Astrocyte (in vitro differentiated cells and primary cell): ENCODE measurements at regions not wholly inside any gene's neighbourhood (a gene's known extent, or its start where the extent isn't known, plus 50 kb on each side); places are given as distances from the start of the nearest gene placed in this dataset.
A peak's percentile ranks its signal among the peaks of the same experiment; 100 is the strongest.

Experiments
- DNase-seq: peaks from one replicate; pipeline ENCODE4 v3.0.0-alpha.2; 2010; ENCODE audit warnings: low read depth
- FAIRE-seq: peaks from 2 replicates; lab custom pipeline; 2011; peaks lifted over from hg19 to GRCh38; lab: Jason Lieb, UNC
- H2AFZ ChIP-seq: 2 replicates; pipeline ENCODE4 v1.6.0; 2012; ENCODE audit warnings: low read depth, low read length, inconsistent platforms
- H3K27ac ChIP-seq: 2 replicates; pipeline ENCODE4 v1.5.1; 2011; ENCODE audit warnings: low read depth, low read length, inconsistent platforms
- H3K27me3 ChIP-seq: 2 replicates; pipeline ENCODE4 v1.6.0; 2011; ENCODE audit warnings: low read length, inconsistent platforms; ENCODE audit not compliant: insufficient read depth
- H3K36me3 ChIP-seq: 2 replicates; pipeline ENCODE4 v1.5.1; 2011; ENCODE audit warnings: low read length, inconsistent platforms; ENCODE audit not compliant: insufficient read depth
- H3K4me1 ChIP-seq: 2 replicates; pipeline ENCODE4 v1.5.1; 2011; ENCODE audit warnings: low read length, inconsistent platforms; ENCODE audit not compliant: insufficient read depth
- H3K4me2 ChIP-seq: 2 replicates; pipeline ENCODE4 v1.6.0; 2012; ENCODE audit warnings: low read length, inconsistent platforms
- H3K4me3 ChIP-seq: 2 replicates; pipeline ENCODE4 v1.5.1; 2011; ENCODE audit warnings: low read depth, mild to moderate bottlenecking, low read length, inconsistent platforms; ENCODE audit not compliant: insufficient read depth
- H3K79me2 ChIP-seq: 2 replicates; pipeline ENCODE4 v1.6.0; 2012; ENCODE audit warnings: mild to moderate bottlenecking, low read length, inconsistent platforms; ENCODE audit not compliant: insufficient read depth
- H3K9ac ChIP-seq: 2 replicates; pipeline ENCODE4 v1.6.0; 2012; ENCODE audit warnings: mild to moderate bottlenecking, low read length, inconsistent platforms
- H3K9me3 ChIP-seq: 2 replicates; pipeline ENCODE4 v1.5.1; 2012; ENCODE audit warnings: low read depth, mild to moderate bottlenecking, low read length, inconsistent platforms; ENCODE audit not compliant: insufficient read depth
- H4K20me1 ChIP-seq: 2 replicates; pipeline ENCODE4 v1.6.0; 2012; ENCODE audit warnings: low read length, inconsistent platforms; ENCODE audit not compliant: insufficient read depth
- H3K27ac Mint-ChIP-seq: one replicate; pipeline ENCODE4 v1.8.0; 2021; ENCODE audit warnings: mild to moderate bottlenecking, mixed read lengths; ENCODE audit not compliant: unreplicated experiment
- H3K27me3 Mint-ChIP-seq: one replicate; pipeline ENCODE4 v1.8.0; 2021; ENCODE audit warnings: low read depth, mixed read lengths; ENCODE audit not compliant: unreplicated experiment
- H3K36me3 Mint-ChIP-seq: one replicate; pipeline ENCODE4 v1.8.0; 2021; ENCODE audit warnings: low read depth, mixed read lengths; ENCODE audit not compliant: unreplicated experiment
- H3K4me1 Mint-ChIP-seq: one replicate; pipeline ENCODE4 v1.8.0; 2021; ENCODE audit warnings: low read depth, mixed read lengths; ENCODE audit not compliant: unreplicated experiment
- H3K4me3 Mint-ChIP-seq: one replicate; pipeline ENCODE4 v1.8.0; 2021; ENCODE audit warnings: mild to moderate bottlenecking, moderate library complexity, mixed read lengths; ENCODE audit not compliant: unreplicated experiment
- H3K9me3 Mint-ChIP-seq: one replicate; pipeline ENCODE4 v1.8.0; 2021; ENCODE audit warnings: mild to moderate bottlenecking, mixed read lengths; ENCODE audit not compliant: unreplicated experiment
- CTCF ChIP-seq: IDR thresholded peaks from 2 replicates; pipeline ENCODE4 v1.5.1; 2011; ENCODE audit warnings: low read depth, mild to moderate bottlenecking, inconsistent platforms, low read length, moderate library complexity; ENCODE audit not compliant: insufficient read depth
- EZH2 ChIP-seq: IDR thresholded peaks from 2 replicates; pipeline ENCODE4 v1.6.1; 2012; ENCODE audit warnings: mild to moderate bottlenecking, low read length, inconsistent platforms; ENCODE audit not compliant: insufficient read depth

- H3K36me3 Mint-ChIP-seq, result no peaks in the 10 kb centered on the region
- Histone ChIP-seq H2AFZ (no peak overlapping the region), H3K27me3 (peaks cover 18% of the 10 kb centered on the region), H3K9ac (no peak overlapping the region), H3K27ac (no peak overlapping the region), H3K4me1 (peaks cover 4% of the 10 kb centered on the region), H3K79me2 (no peaks in the 10 kb centered on the region), H3K4me2 (peak overlapping the region; percentile 3), H3K36me3 (no peaks in the 10 kb centered on the region), H3K4me3 (no peak overlapping the region), H4K20me1 (no peaks in the 10 kb centered on the region), H3K9me3 (no peaks in the 10 kb centered on the region)
- peaks cover 9% of the 10 kb centered on the region for H3K4me1 Mint-ChIP-seq
- peaks cover 3% of the 10 kb centered on the region for H3K9me3 Mint-ChIP-seq
- H3K27me3 Mint-ChIP-seq, result peaks cover 25% of the 10 kb centered on the region
- no peak overlapping the region for H3K4me3 Mint-ChIP-seq
- TF ChIP-seq CTCF, result no peak
- no peak for TF ChIP-seq EZH2
- DNase-seq (no peak), FAIRE-seq (no peak)
- no peak overlapping the region for H3K27ac Mint-ChIP-seq
These were observed 169.2 kb upstream of the NCK2 start for GRCh38 chr2:105575499-105576025.

GRCh38 chr2:105574796-105575344 is 169.8 kb upstream of the NCK2 start:
- Mint-ChIP-seq H3K27ac (no peak overlapping the region), H3K36me3 (peaks cover 3% of the 10 kb centered on the region), H3K9me3 (peaks cover 4% of the 10 kb centered on the region), H3K4me1 (peaks cover 9% of the 10 kb centered on the region), H3K27me3 (peaks cover 30% of the 10 kb centered on the region), H3K4me3 (no peak overlapping the region)
- Histone ChIP-seq H3K4me1 (peaks cover 4% of the 10 kb centered on the region), H3K4me2 (no peak overlapping the region), H3K4me3 (no peak overlapping the region), H3K9ac (no peak overlapping the region), H4K20me1 (no peaks in the 10 kb centered on the region), H3K9me3 (no peaks in the 10 kb centered on the region), H3K36me3 (no peaks in the 10 kb centered on the region), H3K27me3 (peaks cover 18% of the 10 kb centered on the region), H2AFZ (no peak overlapping the region), H3K79me2 (no peaks in the 10 kb centered on the region), H3K27ac (no peak overlapping the region)
- DNase-seq (no peak), FAIRE-seq (no peak)
- TF ChIP-seq CTCF (no peak), EZH2 (no peak)

- peaks cover 18% of the 10 kb centered on the region for H3K27me3 ChIP-seq
- H3K4me3 ChIP-seq, result no peak overlapping the region
- Mint-ChIP-seq H3K4me3 (no peak overlapping the region), H3K27ac (no peak overlapping the region), H3K36me3 (peaks cover 3% of the 10 kb centered on the region), H3K9me3 (peaks cover 4% of the 10 kb centered on the region), H3K4me1 (peaks cover 9% of the 10 kb centered on the region), H3K27me3 (peaks cover 31% of the 10 kb centered on the region)
- H3K36me3 ChIP-seq, result no peaks in the 10 kb centered on the region
- H3K4me1 ChIP-seq, result peaks cover 4% of the 10 kb centered on the region
- H2AFZ ChIP-seq, result no peak overlapping the region
- no peak overlapping the region for H3K4me2 ChIP-seq
- no peaks in the 10 kb centered on the region for H3K79me2 ChIP-seq
- no peaks in the 10 kb centered on the region for H3K9me3 ChIP-seq
- no peak overlapping the region for H3K27ac ChIP-seq
- FAIRE-seq (no peak), DNase-seq (no peak)
- TF ChIP-seq EZH2 (no peak), CTCF (no peak)
- no peaks in the 10 kb centered on the region for H4K20me1 ChIP-seq
- H3K9ac ChIP-seq, result no peak overlapping the region
These were observed 170.6 kb upstream of the NCK2 start for GRCh38 chr2:105573910-105574655.
